OCI-LY7 (cell line): ENCODE measurements at regions not wholly inside any gene's neighbourhood (a gene's known extent, or its start where the extent isn't known, plus 50 kb on each side); places are given as distances from the start of the nearest gene placed in this dataset.

Experiments used
- BruUV-seq: library from RNA; stranded (reverse); fragments of 400-500 nt; replicated peaks from 2 replicates; lab custom pipeline; 2021; lab: Mats Ljungman, UMichigan
- CTCF ChIA-PET: fragments of 300-600 bp; sonication (Branson Sonifier 250); formaldehyde crosslinking; loops from one replicate; lab custom pipeline; 2022; ENCODE audit warnings: antibody characterized with exemption; ENCODE audit not compliant: unreplicated experiment; lab: Charles Lee
- POLR2A ChIA-PET: fragments of 300-600 bp; sonication (Branson Sonifier 250); formaldehyde crosslinking; loops from one replicate; lab custom pipeline; 2022; ENCODE audit warnings: antibody characterized with exemption; lab: Charles Lee
- DNase-seq: peaks from one replicate; pipeline ENCODE4 v3.0.0-alpha.2; 2015; ENCODE audit warnings: low spot score
- H2AFZ ChIP-seq: fragments of 200-600 bp; sonication (generic), shearing (Covaris generic); 2 replicates; pipeline ENCODE4 v1.6.1; 2014; ENCODE audit warnings: mild to moderate bottlenecking, antibody characterized with exemption, low read length, moderate library complexity
- H3K27ac ChIP-seq: fragments of 200-600 bp; sonication (generic); 2 replicates; pipeline ENCODE4 v1.5.1; 2014; ENCODE audit warnings: mixed run types, low read depth, mild to moderate bottlenecking, moderate library complexity, low read length, inconsistent platforms; ENCODE audit not compliant: poor library complexity, severe bottlenecking
- H3K36me3 ChIP-seq: fragments of 200-600 bp; sonication (generic); 2 replicates; pipeline ENCODE4 v1.6.1; 2014; ENCODE audit warnings: mild to moderate bottlenecking, antibody characterized with exemption, low read length, moderate library complexity, mixed read lengths; ENCODE audit not compliant: insufficient read depth
- H3K4me1 ChIP-seq: fragments of 200-600 bp; sonication (generic); 2 replicates; pipeline ENCODE4 v1.5.1; 2014; ENCODE audit warnings: mild to moderate bottlenecking, low read length; ENCODE audit not compliant: insufficient read depth, poor library complexity, severe bottlenecking
- H3K4me2 ChIP-seq: fragments of 200-600 bp; sonication (generic); 2 replicates; pipeline ENCODE4 v1.6.1; 2014; ENCODE audit warnings: mild to moderate bottlenecking, low read length
- H3K4me3 ChIP-seq: fragments of 200-600 bp; sonication (generic); 2 replicates; pipeline ENCODE4 v1.5.1; 2014; ENCODE audit warnings: mild to moderate bottlenecking, low read depth, low read length; ENCODE audit not compliant: poor library complexity, severe bottlenecking
- H3K79me2 ChIP-seq: fragments of 200-600 bp; sonication (generic); 2 replicates; pipeline ENCODE4 v1.6.1; 2016; ENCODE audit warnings: low read depth, mild to moderate bottlenecking, low read length, moderate library complexity, mixed read lengths; ENCODE audit not compliant: insufficient read depth
- H3K9me2 ChIP-seq: fragments of 200-600 bp; sonication (generic); 2 replicates; pipeline ENCODE4 v1.6.1; 2016; ENCODE audit warnings: mild to moderate bottlenecking, low read length, mixed read lengths; ENCODE audit not compliant: insufficient read depth
- H3K9me3 ChIP-seq: fragments of 200-600 bp; sonication (generic); 2 replicates; pipeline ENCODE4 v1.6.1; 2014; ENCODE audit warnings: mild to moderate bottlenecking, mixed run types, low read length, mixed read lengths
- H4K20me1 ChIP-seq: fragments of 200-600 bp; sonication (generic); 2 replicates; pipeline ENCODE4 v1.6.1; 2014; ENCODE audit warnings: mild to moderate bottlenecking, antibody characterized with exemption, low read length, moderate library complexity, mixed read lengths; ENCODE audit not compliant: insufficient read depth
- CTCF ChIP-seq: fragments of 200-600 bp; sonication (generic); conservative IDR thresholded peaks from 2 replicates; pipeline ENCODE4 v1.5.1; 2014; ENCODE audit warnings: mild to moderate bottlenecking, antibody characterized with exemption, low read length, moderate library complexity, mixed read lengths
- EZH2phosphoT487 ChIP-seq: fragments of 200-600 bp; sonication (generic); IDR thresholded peaks from 2 replicates; pipeline ENCODE4 v1.6.1; 2018; ENCODE audit warnings: low read depth, borderline replicate concordance, mild to moderate bottlenecking, mixed run types, antibody characterized with exemption, low read length, moderate library complexity, mixed read lengths
- intact Hi-C: fragments of 100-400 bp; cut with micrococcal nuclease; formaldehyde crosslinking; loops from one replicate; pipeline ENCODE4 v1.10.0; 2022; ENCODE audit not compliant: unreplicated experiment

DNA sequence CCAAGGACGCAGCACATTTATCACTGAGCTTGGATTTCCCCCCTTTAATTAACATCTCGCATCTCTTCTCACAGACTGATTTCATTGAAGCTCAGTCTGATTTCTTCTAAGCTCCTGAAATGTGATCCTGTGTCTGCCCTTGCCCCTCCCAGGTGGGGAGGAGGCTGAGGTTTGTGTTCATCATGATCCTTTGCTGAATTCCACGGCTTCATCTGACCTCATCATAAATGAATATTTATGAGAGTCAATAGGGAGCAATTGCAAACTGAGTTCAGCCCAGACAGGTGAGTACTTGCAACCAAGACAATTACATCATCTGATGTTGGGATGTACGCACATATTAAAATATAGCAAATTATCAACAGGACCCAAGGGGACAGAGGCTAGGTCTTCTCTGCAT, 72.4 kb downstream of the MAP1LC3B2 start:
- H3K36me3 ChIP-seq, result no peaks in the 10 kb centered on the region
- CTCF ChIA-PET, result no interaction called here
- BruUV-seq, result no TSS peak
- H3K9me2 ChIP-seq, result no peaks in the 10 kb centered on the region
- no peaks in the 10 kb centered on the region for H3K4me1 ChIP-seq
- TF ChIP-seq EZH2phosphoT487, result no peak
- TF ChIP-seq CTCF, result no peak
- no peak overlapping the region for H3K27ac ChIP-seq
- no peaks in the 10 kb centered on the region for H4K20me1 ChIP-seq
- no peaks in the 10 kb centered on the region for H3K79me2 ChIP-seq
- H3K9me3 ChIP-seq, result no peaks in the 10 kb centered on the region
- no peak for DNase-seq
- no peak overlapping the region for H3K4me3 ChIP-seq
- POLR2A ChIA-PET, result interaction anchor here (0.6 kb wide), 1 partner anchor 39 kb away, joined by 3 read pairs; no protein-coding TSS in a partner anchor
- intact Hi-C loops, result no loop called here
- H2AFZ ChIP-seq, result no peak overlapping the region
- no peak overlapping the region for H3K4me2 ChIP-seq

DNA sequence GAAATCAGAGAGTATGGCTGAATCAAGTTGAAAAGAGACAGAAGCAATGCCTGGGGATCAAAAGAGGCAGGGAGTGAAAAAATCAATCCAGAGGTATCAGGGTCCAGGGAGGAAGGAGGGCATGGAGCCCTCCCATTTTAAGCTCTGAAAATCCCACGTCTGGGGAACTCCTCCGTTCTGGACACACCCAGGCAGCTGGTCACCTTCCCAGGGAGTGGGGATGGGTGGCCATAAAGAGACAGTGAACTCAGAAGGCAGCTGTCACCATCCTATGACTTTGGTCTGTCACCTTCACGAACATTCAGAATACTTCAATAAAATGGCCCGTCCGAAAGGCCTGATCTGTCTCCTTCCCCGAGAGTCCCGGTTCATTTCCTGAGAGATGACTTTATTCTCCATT, 71.6 kb downstream of the MAP1LC3B2 start:
- Histone ChIP-seq H3K4me3 (no peak overlapping the region), H3K4me1 (no peaks in the 10 kb centered on the region), H3K79me2 (no peaks in the 10 kb centered on the region), H3K27ac (no peak overlapping the region), H3K9me3 (no peaks in the 10 kb centered on the region), H3K9me2 (no peaks in the 10 kb centered on the region), H3K36me3 (no peaks in the 10 kb centered on the region), H4K20me1 (no peaks in the 10 kb centered on the region), H2AFZ (no peak overlapping the region), H3K4me2 (no peak overlapping the region)
- ChIA-PET POLR2A (no interaction called here), CTCF (no interaction called here)
- BruUV-seq, result no TSS peak
- intact Hi-C loops, result no loop called here
- TF ChIP-seq CTCF (no peak), EZH2phosphoT487 (no peak)
- DNase-seq, result no peak

- intact Hi-C loops, result no loop called here
- TF ChIP-seq CTCF (no peak), EZH2phosphoT487 (no peak)
- Histone ChIP-seq H3K27ac (no peak overlapping the region), H2AFZ (no peak overlapping the region), H3K9me2 (no peaks in the 10 kb centered on the region), H3K4me2 (no peak overlapping the region), H3K36me3 (no peaks in the 10 kb centered on the region), H3K4me3 (no peak overlapping the region), H4K20me1 (no peaks in the 10 kb centered on the region), H3K79me2 (no peaks in the 10 kb centered on the region), H3K4me1 (no peaks in the 10 kb centered on the region), H3K9me3 (no peaks in the 10 kb centered on the region)
- no TSS peak for BruUV-seq
- POLR2A ChIA-PET, result no interaction called here
- CTCF ChIA-PET, result no interaction called here
- no peak for DNase-seq
Observed at GRCh38 chr12:116629480-116629879, 70.3 kb downstream of the MAP1LC3B2 start.
